ENCODE measurements at regions not wholly inside any gene's neighbourhood (a gene's known extent, or its start where the extent isn't known, plus 50 kb on each side); places are given as distances from the start of the nearest gene placed in this dataset.
"Not testable (repeated sequence)": the region's sequence is repeated elsewhere in the genome, so short reads cannot be mapped to it uniquely, and the experiment has no call there.

DNA sequence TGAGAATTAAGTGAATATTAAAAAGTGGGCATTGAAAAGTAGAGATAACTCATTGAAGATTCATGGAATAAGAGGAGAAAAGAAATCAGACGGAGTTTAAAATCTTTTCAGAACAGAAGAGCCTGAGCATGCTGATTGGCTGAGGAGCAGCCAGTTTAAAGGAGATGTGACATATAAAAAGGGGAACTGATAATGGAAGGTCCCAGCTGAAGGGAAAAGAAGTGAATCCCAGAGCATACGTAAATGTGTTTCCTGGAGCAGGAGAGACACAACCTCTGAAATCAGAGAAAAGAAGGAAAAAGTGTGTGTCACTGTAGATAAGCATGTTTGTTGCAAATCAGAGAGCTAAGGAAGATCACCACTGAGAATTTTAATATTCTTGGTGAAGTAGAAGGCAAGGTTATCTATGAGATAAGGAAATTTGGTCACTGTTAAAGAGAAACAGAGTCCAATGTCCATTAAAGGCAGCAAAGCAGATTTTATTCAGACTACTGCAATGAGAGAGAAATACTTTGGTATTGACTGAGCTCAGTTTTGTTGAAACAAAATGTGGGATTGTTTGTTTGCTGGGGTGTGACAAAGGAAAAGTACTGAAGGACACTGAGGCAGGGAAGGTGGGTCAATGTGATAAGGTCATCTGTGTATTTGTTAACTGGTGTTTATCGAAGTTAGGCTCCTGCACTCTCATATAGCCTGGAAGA is 84.6 kb upstream of the WDR72 start:
- DNase-seq: no peak

DNA sequence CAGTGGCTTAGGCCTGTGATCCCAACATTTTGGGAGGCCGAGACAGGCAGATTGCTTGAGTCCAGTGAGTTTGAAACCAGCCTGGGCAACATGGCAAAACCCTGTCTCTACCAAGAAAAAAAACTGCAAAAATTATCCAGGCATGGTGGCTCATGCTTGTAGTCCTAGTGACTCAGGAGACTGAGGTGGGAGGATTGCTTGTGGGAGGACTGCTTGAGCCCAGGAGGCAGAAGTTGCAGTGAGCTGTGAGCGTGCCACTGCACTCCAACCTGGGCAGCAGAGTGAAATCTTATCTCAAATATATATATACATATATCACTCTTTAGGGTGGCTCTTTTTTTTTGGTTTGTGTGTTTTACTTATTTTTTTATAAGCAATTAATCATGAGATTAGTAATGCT is 83.7 kb upstream of the WDR72 start:
- DNase-seq: no peak

DNA sequence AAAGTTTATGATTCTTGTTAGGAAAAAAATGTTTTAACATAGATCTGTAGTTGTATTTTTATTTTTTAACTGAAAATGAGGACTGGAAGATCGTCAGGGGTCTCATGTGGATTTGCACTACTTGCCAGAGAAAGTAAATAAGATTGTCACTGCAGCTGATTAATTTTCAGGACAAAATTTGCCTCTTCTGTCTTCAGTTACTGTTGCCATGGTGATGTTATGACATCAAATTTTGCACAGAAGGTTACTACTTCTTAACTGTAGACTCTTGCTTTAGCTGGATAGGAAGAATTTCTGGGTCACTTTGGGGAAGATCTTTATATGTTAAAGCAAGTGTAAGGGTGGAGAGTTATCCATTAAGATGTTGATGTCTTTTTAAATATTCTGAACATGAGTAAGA is 82.2 kb upstream of the WDR72 start:
- no peak for DNase-seq

DNA sequence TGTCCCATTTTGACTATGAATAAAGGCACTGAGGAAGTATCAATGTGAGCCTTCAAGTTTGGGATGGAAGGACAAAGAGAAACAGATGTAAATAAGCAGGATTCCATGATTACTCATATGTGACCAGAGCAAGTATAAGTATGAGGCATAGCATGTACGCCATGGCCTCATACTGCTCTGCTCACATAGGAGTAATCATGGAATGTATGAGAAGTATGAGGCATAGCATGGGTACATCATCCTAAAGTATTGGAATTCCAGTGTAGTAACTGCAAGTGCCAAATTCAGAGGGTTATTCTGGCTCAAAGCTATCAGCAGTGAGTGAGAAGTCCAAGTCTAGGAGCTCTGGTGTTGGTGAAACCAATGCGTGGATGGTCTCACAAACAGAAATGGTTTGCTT is 81.2 kb upstream of the WDR72 start:
- no peak for DNase-seq

DNA sequence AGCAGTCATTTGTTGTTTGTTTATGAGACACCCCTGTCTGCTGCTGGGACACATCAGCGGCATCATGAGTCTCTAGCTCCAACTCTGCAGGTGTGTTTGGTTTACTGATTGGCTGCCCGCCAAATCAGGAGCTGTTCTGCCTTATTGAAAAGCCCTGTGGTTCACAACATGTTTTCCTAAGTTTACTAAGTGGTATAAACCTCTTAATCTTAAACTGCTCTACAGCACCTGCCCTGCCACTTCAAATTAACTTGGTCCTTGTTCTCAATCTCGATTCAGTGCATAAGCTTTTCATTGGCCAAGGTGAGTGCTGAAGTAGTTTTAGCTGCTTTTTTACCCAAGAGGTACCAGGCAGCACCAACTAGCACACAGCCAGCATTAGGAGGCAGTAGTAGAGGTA is 77.8 kb upstream of the WDR72 start:
- DNase-seq: no peak

- DNase-seq: no peak
These were observed 77.2 kb upstream of the WDR72 start for GRCh38 chr15:53836618-53837017.

DNA sequence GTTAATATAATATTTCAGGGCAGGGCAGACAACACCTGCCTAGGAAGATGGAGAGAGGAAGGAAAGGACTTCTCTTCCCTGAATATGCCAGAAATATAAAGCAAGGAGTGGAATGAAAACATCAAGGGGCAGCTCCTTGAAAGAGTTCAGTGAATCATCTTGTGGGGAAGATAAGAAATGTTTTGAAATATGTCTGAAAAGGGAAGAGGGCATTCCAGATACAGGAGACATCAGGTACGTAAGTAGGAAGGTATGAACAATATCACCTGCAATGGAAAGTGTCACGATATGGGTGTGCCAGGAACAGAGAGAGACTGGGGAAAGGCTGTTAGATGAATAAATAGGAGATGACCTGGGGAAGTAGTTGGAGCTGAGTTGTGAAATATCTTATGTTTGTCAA is 75.8 kb upstream of the WDR72 start:
- DNase-seq: no peak

- DNase-seq: no peak
These were observed 74.8 kb upstream of the WDR72 start for GRCh38 chr15:53834214-53834613.

DNA sequence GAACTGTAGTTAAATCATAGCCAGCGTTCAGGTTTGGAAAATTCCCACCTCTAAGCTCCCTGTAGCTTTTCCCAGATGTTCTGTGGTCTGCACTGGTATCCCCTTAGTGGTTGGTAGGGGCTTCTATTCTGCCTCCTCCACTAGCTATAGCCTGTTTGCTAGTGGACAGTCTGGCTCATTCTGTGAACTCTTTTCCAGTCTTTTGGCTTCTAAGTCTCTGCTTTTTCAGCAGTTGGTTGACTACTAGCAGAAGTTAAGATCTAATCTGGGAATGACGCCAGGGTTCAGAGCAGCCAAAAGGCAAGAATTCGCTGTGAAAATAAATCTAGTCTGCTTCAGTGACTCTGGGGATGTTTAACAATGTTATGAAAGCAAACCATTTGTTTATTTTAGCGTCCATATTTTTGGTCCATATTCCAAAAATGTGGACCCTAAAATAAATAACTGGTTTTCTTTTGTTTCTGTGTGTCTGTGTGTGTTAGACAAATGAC is 73.7 kb upstream of the WDR72 start:
- peak in 4 of 58 donors; percentile 2 to 47 (median 15) for DNase-seq

GRCh38 chr15:53831907-53832770 is 72.7 kb upstream of the WDR72 start:
- DNase-seq: no peak

DNA sequence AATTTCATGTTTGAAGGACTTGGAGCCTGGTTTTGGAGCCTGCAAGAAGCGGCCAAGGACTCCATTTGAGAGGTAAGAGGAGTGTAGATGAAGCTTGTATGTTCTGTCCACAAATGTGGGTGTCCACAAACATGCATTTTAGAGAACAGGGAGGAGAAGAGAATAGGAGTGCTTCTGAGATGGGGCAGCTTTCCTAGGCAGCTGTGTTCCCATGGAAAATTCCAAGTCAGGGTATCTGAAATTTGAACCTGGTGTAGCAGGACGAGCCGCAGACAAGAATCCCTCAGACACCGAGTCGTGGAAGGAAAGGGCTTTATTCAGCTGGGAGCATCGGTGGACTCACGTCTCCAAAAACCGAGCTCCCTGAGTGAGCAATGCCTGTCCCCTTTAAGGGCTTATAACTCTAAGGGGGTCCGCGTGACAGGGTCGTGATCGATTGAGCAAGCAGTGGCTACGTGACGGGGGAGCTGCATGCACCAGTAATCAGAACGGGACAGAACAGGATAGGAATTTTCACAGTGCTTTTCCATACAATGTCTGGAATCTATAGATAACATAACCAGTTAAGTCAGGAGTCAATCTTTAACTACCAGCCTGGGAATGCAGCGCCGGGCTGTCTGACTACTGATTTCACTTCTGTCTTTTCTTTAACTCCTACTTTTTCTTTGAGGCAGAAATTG is 71.4 kb upstream of the WDR72 start:
- DNase-seq: no peak

DNA sequence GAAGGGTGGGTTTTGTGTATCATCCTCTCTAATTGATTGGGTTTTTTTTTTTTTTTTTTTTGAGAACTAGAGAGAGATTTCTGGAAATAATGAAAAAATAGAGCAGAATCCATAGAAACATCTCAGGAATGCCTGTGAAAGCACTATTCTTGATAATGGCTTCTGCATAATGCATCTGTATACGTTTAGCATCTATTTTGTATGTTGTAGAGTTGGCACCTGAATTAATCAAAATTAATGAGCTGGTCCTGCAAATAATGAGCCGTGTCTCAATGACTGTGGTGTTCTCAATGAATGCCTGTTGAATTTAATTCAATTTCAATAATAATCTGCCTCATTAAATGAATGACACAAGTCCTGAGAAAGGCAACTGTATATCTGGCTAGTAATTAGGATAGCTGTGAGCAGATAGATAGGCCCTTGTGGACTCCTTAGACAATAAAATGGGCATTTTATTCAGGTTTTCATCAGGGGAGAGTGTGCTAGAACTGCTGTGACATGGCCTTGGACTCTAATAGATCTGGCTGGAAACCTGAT is 70.5 kb upstream of the WDR72 start:
- no peak for DNase-seq

- no peak for DNase-seq
These were observed 70.0 kb upstream of the WDR72 start for GRCh38 chr15:53829471-53829870.

GRCh38 chr15:53827355-53827754 is 67.9 kb upstream of the WDR72 start:
- DNase-seq: no peak

GRCh38 chr15:53811530-53811929 is 52.1 kb upstream of the WDR72 start:
- no peak for DNase-seq

GRCh38 chr15:53810306-53810705 is 50.8 kb upstream of the WDR72 start:
- DNase-seq: not testable (repeated sequence)
